ENCODE measurements at regions not wholly inside any gene's neighbourhood (a gene's known extent, or its start where the extent isn't known, plus 50 kb on each side); places are given as distances from the start of the nearest gene placed in this dataset.

DNA sequence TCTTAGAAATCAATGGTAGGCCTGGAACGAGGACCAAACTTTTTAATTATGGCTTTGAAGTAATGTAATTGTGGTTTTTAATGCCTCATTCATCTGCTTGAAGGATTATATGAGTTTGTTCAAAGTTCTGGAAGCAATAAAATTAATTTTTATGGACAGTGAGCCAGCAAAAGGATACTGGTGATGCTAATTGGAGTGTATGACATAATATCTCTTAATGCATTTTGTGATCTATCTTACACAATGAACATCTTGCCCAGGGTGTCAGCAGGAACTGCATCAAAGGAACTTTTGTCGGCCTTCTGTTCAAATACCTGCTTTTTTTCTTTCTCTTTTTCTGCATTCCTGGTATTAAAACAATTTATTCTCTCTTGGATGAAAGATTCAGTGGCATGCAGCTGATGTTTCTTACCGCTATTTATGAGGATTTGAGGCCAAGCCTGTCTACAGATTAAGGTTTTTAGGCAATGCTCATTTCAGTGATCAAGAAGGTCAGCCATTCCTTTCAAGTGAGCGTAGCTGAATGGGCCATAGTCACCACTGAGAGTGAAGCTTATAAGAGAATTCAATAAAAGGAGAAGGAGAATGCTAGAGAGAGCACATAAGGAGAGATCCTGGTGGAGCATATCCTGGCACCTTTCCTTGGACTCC is 974.8 kb downstream of the SORCS3 start:
- no peaks in the 10 kb centered on the region for H3K4me1 ChIP-seq (ENCODE audit: insufficient read depth, low read length, poor library complexity, severe bottlenecking)
- H3K4me2 ChIP-seq (ENCODE audit: low read length) = no peak overlapping the region
- no peak for DNase-seq (ENCODE audit: low spot score)
- no peaks in the 10 kb centered on the region for H4K20me1 ChIP-seq (ENCODE audit: insufficient read depth, low read length)
- no peaks in the 10 kb centered on the region for H3K9me3 ChIP-seq (ENCODE audit: low read length)
- intact Hi-C loops (cut with micrococcal nuclease; ENCODE audit: unreplicated experiment) = no loop called here
- H3K9me2 ChIP-seq (ENCODE audit: insufficient read depth, low read length) = no peaks in the 10 kb centered on the region; the same call in 1 of the 2 replicates
- H3K36me3 ChIP-seq (ENCODE audit: insufficient read depth, low read length) = no peaks in the 10 kb centered on the region
- no peak overlapping the region for H2AFZ ChIP-seq (ENCODE audit: low read length)
- BruUV-seq (replicated peaks) = no TSS peak
- H3K79me2 ChIP-seq (ENCODE audit: insufficient read depth, low read depth, low read length) = no peaks in the 10 kb centered on the region
- no peak overlapping the region for H3K4me3 ChIP-seq (ENCODE audit: low read depth, low read length, poor library complexity, severe bottlenecking)
- H3K27ac ChIP-seq (ENCODE audit: low read depth, low read length, poor library complexity, severe bottlenecking) = no peak overlapping the region
- POLR2A ChIA-PET = interaction anchor here (0.6 kb wide), 1 partner anchor 92 kb away, joined by 5 read pairs; no protein-coding TSS in a partner anchor
- no peak for TF ChIP-seq EZH2phosphoT487 (IDR thresholded peaks at IDR 0.05; ENCODE audit: borderline replicate concordance, low read depth, low read length)
- TF ChIP-seq, protein P1, sequence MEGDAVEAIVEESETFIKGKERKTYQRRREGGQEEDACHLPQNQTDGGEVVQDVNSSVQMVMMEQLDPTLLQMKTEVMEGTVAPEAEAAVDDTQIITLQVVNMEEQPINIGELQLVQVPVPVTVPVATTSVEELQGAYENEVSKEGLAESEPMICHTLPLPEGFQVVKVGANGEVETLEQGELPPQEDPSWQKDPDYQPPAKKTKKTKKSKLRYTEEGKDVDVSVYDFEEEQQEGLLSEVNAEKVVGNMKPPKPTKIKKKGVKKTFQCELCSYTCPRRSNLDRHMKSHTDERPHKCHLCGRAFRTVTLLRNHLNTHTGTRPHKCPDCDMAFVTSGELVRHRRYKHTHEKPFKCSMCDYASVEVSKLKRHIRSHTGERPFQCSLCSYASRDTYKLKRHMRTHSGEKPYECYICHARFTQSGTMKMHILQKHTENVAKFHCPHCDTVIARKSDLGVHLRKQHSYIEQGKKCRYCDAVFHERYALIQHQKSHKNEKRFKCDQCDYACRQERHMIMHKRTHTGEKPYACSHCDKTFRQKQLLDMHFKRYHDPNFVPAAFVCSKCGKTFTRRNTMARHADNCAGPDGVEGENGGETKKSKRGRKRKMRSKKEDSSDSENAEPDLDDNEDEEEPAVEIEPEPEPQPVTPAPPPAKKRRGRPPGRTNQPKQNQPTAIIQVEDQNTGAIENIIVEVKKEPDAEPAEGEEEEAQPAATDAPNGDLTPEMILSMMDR (conservative IDR thresholded peaks at IDR 0.05; ENCODE audit: low read length) = no peak
- CTCF ChIA-PET (ENCODE audit: unreplicated experiment) = no interaction called here

DNA sequence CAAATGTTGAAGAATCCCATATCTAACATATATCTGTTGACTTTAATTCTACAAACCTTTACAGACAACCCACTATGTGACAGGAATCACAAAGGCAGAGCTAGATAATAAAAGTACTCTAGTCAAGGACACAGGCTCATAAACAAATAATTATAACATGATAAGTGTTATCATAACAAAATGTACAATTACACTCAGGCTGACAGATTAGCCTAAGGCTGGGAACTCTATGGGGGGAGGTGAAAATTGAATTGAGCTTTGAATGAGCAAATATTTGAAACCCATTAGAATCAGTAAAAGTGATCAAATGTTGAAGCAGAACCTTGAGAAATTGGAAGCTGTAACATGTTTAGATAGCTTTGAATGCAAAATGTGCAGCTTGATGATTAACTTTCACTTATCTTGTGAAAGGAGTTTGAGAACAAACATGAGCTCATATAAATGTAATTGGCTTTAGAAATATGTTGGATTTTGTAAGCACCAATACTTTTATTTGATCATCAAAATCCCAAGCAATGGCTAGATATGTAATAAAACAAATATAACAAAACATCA is 970.2 kb downstream of the SORCS3 start:
- no TSS peak for BruUV-seq (replicated peaks)
- TF ChIP-seq, protein P1 (conservative IDR thresholded peaks at IDR 0.05; ENCODE audit: low read length) = no peak
- no peak for TF ChIP-seq EZH2phosphoT487 (IDR thresholded peaks at IDR 0.05; ENCODE audit: borderline replicate concordance, low read depth, low read length)
- no peak for DNase-seq (ENCODE audit: low spot score)
- no peak overlapping the region for H3K4me2 ChIP-seq (ENCODE audit: low read length)
- H3K36me3 ChIP-seq (ENCODE audit: insufficient read depth, low read length) = no peaks in the 10 kb centered on the region
- no peaks in the 10 kb centered on the region for H3K4me1 ChIP-seq (ENCODE audit: insufficient read depth, low read length, poor library complexity, severe bottlenecking)
- H3K9me3 ChIP-seq (ENCODE audit: low read length) = no peaks in the 10 kb centered on the region
- H3K4me3 ChIP-seq (ENCODE audit: low read depth, low read length, poor library complexity, severe bottlenecking) = no peak overlapping the region
- no peaks in the 10 kb centered on the region for H4K20me1 ChIP-seq (ENCODE audit: insufficient read depth, low read length)
- H3K9me2 ChIP-seq (ENCODE audit: insufficient read depth, low read length) = no peaks in the 10 kb centered on the region
- intact Hi-C loops (cut with micrococcal nuclease; ENCODE audit: unreplicated experiment) = no loop called here
- ChIA-PET POLR2A (no interaction called here), CTCF (ENCODE audit: unreplicated experiment) (no interaction called here)
- H3K27ac ChIP-seq (ENCODE audit: low read depth, low read length, poor library complexity, severe bottlenecking) = no peak overlapping the region
- no peaks in the 10 kb centered on the region for H3K79me2 ChIP-seq (ENCODE audit: insufficient read depth, low read depth, low read length)
- no peak overlapping the region for H2AFZ ChIP-seq (ENCODE audit: low read length)

DNA sequence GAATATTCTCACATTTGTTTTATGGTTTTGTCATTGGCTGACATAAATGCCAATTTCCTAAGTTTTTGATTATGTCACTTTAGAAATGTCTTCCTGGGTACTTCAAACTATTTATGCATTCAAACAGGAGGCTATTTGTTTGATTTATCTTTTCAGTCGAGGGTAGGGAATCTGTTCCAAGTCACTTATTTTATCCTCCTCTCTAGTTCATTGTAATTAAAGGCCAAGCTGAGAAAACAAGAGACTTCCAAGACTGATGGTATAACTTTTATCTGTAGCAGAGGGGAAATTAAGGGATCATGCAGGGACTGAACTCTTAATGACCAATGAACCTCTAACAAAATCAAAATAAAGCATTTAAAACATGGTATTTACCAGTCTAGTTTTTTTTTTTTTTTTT is 968.4 kb downstream of the SORCS3 start:
- no peak overlapping the region for H2AFZ ChIP-seq (ENCODE audit: low read length)
- H3K36me3 ChIP-seq (ENCODE audit: insufficient read depth, low read length) = no peaks in the 10 kb centered on the region
- CTCF ChIA-PET (ENCODE audit: unreplicated experiment) = no interaction called here
- no peak overlapping the region for H3K4me3 ChIP-seq (ENCODE audit: low read depth, low read length, poor library complexity, severe bottlenecking)
- POLR2A ChIA-PET = no interaction called here
- no peaks in the 10 kb centered on the region for H3K4me1 ChIP-seq (ENCODE audit: insufficient read depth, low read length, poor library complexity, severe bottlenecking)
- H3K79me2 ChIP-seq (ENCODE audit: insufficient read depth, low read depth, low read length) = no peaks in the 10 kb centered on the region
- H3K27ac ChIP-seq (ENCODE audit: low read depth, low read length, poor library complexity, severe bottlenecking) = no peak overlapping the region
- H3K9me2 ChIP-seq (ENCODE audit: insufficient read depth, low read length) = no peaks in the 10 kb centered on the region
- no peak for DNase-seq (ENCODE audit: low spot score)
- no TSS peak for BruUV-seq (replicated peaks)
- intact Hi-C loops (cut with micrococcal nuclease; ENCODE audit: unreplicated experiment) = no loop called here
- TF ChIP-seq, protein P1 (conservative IDR thresholded peaks at IDR 0.05; ENCODE audit: low read length) = no peak
- no peak for TF ChIP-seq EZH2phosphoT487 (IDR thresholded peaks at IDR 0.05; ENCODE audit: borderline replicate concordance, low read depth, low read length)
- no peak overlapping the region for H3K4me2 ChIP-seq (ENCODE audit: low read length)
- H3K9me3 ChIP-seq (ENCODE audit: low read length) = no peaks in the 10 kb centered on the region
- no peaks in the 10 kb centered on the region for H4K20me1 ChIP-seq (ENCODE audit: insufficient read depth, low read length)
